IMR-90 (cell line): ENCODE measurements at regions not wholly inside any gene's neighbourhood (a gene's known extent, or its start where the extent isn't known, plus 50 kb on each side); places are given as distances from the start of the nearest gene placed in this dataset.

Experiments
- ATAC-seq: fragments of 200-7000 bp; cut with Tn5 transposase; 2 replicates; pipeline ENCODE4 v1.9.1; 2020; ENCODE audit warnings: low read depth, mild to moderate bottlenecking, moderate library complexity
- BruUV-seq: library from RNA; stranded (reverse); fragments of 400-500 nt; replicated peaks from 2 replicates; lab custom pipeline; 2021; lab: Mats Ljungman, UMichigan
- CTCF ChIA-PET: fragments of 300-600 bp; formaldehyde crosslinking; extraction: SDS; loops from one replicate; lab custom pipeline; 2021; ENCODE audit warnings: antibody characterized with exemption; lab: Yijun Ruan, JAX
- POLR2A ChIA-PET: fragments of 300-600 bp; sonication (Branson Sonifier 250); formaldehyde crosslinking; loops from one replicate; lab custom pipeline; 2022; ENCODE audit warnings: antibody characterized with exemption; ENCODE audit not compliant: unreplicated experiment; lab: Charles Lee
- DNase-seq: peaks from one replicate; pipeline ENCODE4 v3.0.0; 2013
- H2AFZ ChIP-seq: replicated peaks from 2 replicates; pipeline ENCODE3; 2013; ENCODE audit warnings: low read length, mild to moderate bottlenecking; ENCODE audit not compliant: poor library complexity
- H2AK5ac ChIP-seq: 2 replicates; pipeline ENCODE4 v1.6.1; 2013; ENCODE audit warnings: low read depth, low read length, inconsistent platforms
- H2AK9ac ChIP-seq: replicated peaks from 2 replicates; pipeline ENCODE3; 2013; ENCODE audit warnings: mild to moderate bottlenecking, low read depth, low read length, moderate library complexity; ENCODE audit not compliant: poor library complexity
- H2BK120ac ChIP-seq: 2 replicates; pipeline ENCODE4 v1.6.1; 2013; ENCODE audit warnings: low read depth, low read length, inconsistent platforms
- H2BK15ac ChIP-seq: 3 replicates; pipeline ENCODE4 v1.6.1; 2013; ENCODE audit warnings: low read depth, low read length, inconsistent platforms
- H2BK20ac ChIP-seq: 2 replicates; pipeline ENCODE4 v1.6.1; 2013; ENCODE audit warnings: low read depth, mild to moderate bottlenecking, inconsistent platforms, low read length, moderate library complexity
- H2BK5ac ChIP-seq: 2 replicates; pipeline ENCODE4 v1.6.1; 2013; ENCODE audit warnings: mild to moderate bottlenecking, low read depth, low read length, inconsistent platforms; ENCODE audit not compliant: poor library complexity, severe bottlenecking
- H3K14ac ChIP-seq: replicated peaks from 2 replicates; pipeline ENCODE4 v1.6.1; 2013; ENCODE audit warnings: low read depth, low read length, inconsistent platforms
- H3K18ac ChIP-seq: 2 replicates; pipeline ENCODE4 v1.6.1; 2013; ENCODE audit warnings: low read depth, low read length, control low read depth
- H3K23ac ChIP-seq: 2 replicates; pipeline ENCODE4 v1.6.1; 2013; ENCODE audit warnings: low read depth, low read length, inconsistent platforms
- H3K27ac ChIP-seq: 2 replicates; pipeline ENCODE4 v1.5.1; 2013; ENCODE audit warnings: mild to moderate bottlenecking, control low read depth, low read length; ENCODE audit not compliant: insufficient read depth
- H3K27me3 ChIP-seq: 2 replicates; pipeline ENCODE4 v1.6.1; 2013; ENCODE audit warnings: low read length; ENCODE audit not compliant: control insufficient read depth, insufficient read depth
- H3K36me3 ChIP-seq: 2 replicates; pipeline ENCODE4 v1.6.1; 2013; ENCODE audit warnings: low read length, mixed read lengths; ENCODE audit not compliant: control insufficient read depth, insufficient read depth
- H3K4ac ChIP-seq: 2 replicates; pipeline ENCODE4 v1.6.1; 2013; ENCODE audit warnings: low read depth, low read length, inconsistent platforms
- H3K4me1 ChIP-seq: 2 replicates; pipeline ENCODE4 v1.6.1; 2013; ENCODE audit warnings: low read length, mixed read lengths; ENCODE audit not compliant: control insufficient read depth, insufficient read depth
- H3K4me2 ChIP-seq: 2 replicates; pipeline ENCODE4 v1.6.1; 2013; ENCODE audit warnings: low read depth, mild to moderate bottlenecking, control low read depth, low read length, moderate library complexity
- H3K4me3 ChIP-seq: 2 replicates; pipeline ENCODE4 v1.5.1; 2013; ENCODE audit warnings: low read depth, mild to moderate bottlenecking, control low read depth, low read length, moderate library complexity; ENCODE audit not compliant: insufficient read depth
- H3K56ac ChIP-seq: 2 replicates; pipeline ENCODE4 v1.6.1; 2013; ENCODE audit warnings: low read length, inconsistent platforms; ENCODE audit not compliant: insufficient read depth; ENCODE audit errors: extremely low read depth
- H3K79me1 ChIP-seq, 2 experiments: 2 replicates each; pipeline ENCODE4 v1.6.1; 2013; ENCODE audit warnings: low read length in 2 of 2, inconsistent platforms in 1 of 2, low read depth in 1 of 2
- H3K9ac ChIP-seq: 2 replicates; pipeline ENCODE4 v1.6.1; 2013; ENCODE audit warnings: low read depth, low read length, control low read depth
- H3K9me1 ChIP-seq: 2 replicates; pipeline ENCODE4 v1.6.1; 2013; ENCODE audit warnings: low read length, inconsistent platforms; ENCODE audit not compliant: insufficient read depth
- H3K9me3 ChIP-seq: 2 replicates; pipeline ENCODE4 v1.6.1; 2013; ENCODE audit warnings: low read length; ENCODE audit not compliant: control insufficient read depth, insufficient read depth
- H4K20me1 ChIP-seq: 2 replicates; pipeline ENCODE4 v1.6.1; 2013; ENCODE audit warnings: low read length, inconsistent platforms; ENCODE audit not compliant: insufficient read depth
- H4K5ac ChIP-seq: 2 replicates; pipeline ENCODE4 v1.6.1; 2013; ENCODE audit warnings: mild to moderate bottlenecking, low read depth, low read length, control low read depth
- H4K8ac ChIP-seq, 2 experiments: 2 replicates each; pipeline ENCODE4 v1.6.1; 2013; ENCODE audit warnings: low read depth in 2 of 2, low read length in 2 of 2, control low read depth in 1 of 2, inconsistent platforms in 1 of 2
- H4K91ac ChIP-seq: 2 replicates; pipeline ENCODE4 v1.6.1; 2013; ENCODE audit warnings: low read depth, low read length, inconsistent platforms; ENCODE audit not compliant: insufficient read depth
- CEBPB ChIP-seq: IDR thresholded peaks from 2 replicates; pipeline ENCODE4 v1.6.1; 2012; ENCODE audit warnings: low read depth, low read length, improper control_type of control experiment
- MAFK ChIP-seq: IDR thresholded peaks from 2 replicates; pipeline ENCODE4 v1.6.1; 2012; ENCODE audit warnings: low read depth, low read length, improper control_type of control experiment
- MAZ ChIP-seq: IDR thresholded peaks from 2 replicates; pipeline ENCODE4 v1.6.1; 2012; ENCODE audit warnings: low read depth, mild to moderate bottlenecking, low read length, improper control_type of control experiment, moderate library complexity, borderline replicate concordance
- RFX5 ChIP-seq: IDR thresholded peaks from 2 replicates; pipeline ENCODE4 v1.8.0; 2012; ENCODE audit warnings: low read depth, mild to moderate bottlenecking, low read length, moderate library complexity
- SMC3 ChIP-seq: fragments of 150-350 bp; IDR thresholded peaks from 2 replicates; pipeline ENCODE4 v1.6.1; 2016; ENCODE audit warnings: low read depth, mild to moderate bottlenecking, antibody characterized with exemption, low read length, moderate library complexity
- WGBS, 2 experiments: methylation state at CpG; one replicate each; pipeline versions ENCODE4 v1.1.5 to v1.1.7; 2013; ENCODE audit warnings: missing lambda C conversion rate in 2 of 2; ENCODE audit not compliant: insufficient read length in 1 of 2; ENCODE audit errors: extremely low coverage in 2 of 2; 5-methylcytosine and 5-hydroxymethylcytosine counted together
- dilution Hi-C: fragments of 300-500 bp; cut with HindIII; formaldehyde crosslinking; loops from one replicate; pipeline ENCODE4 v1.14.3; 2018; ENCODE audit warnings: low sequenced_read_pairs; ENCODE audit not compliant: unreplicated experiment
- in situ Hi-C: fragments of 300-500 bp; cut with MboI; formaldehyde crosslinking; loops from 3 replicates; pipeline ENCODE4 v1.14.3; 2019; ENCODE audit warnings: low sequenced_read_pairs, inconsistent platforms, mixed read lengths
- intact Hi-C: fragments of 100-400 bp; cut with micrococcal nuclease; formaldehyde crosslinking; loops from 2 replicates; pipeline ENCODE4 v1.10.0; 2022

DNA sequence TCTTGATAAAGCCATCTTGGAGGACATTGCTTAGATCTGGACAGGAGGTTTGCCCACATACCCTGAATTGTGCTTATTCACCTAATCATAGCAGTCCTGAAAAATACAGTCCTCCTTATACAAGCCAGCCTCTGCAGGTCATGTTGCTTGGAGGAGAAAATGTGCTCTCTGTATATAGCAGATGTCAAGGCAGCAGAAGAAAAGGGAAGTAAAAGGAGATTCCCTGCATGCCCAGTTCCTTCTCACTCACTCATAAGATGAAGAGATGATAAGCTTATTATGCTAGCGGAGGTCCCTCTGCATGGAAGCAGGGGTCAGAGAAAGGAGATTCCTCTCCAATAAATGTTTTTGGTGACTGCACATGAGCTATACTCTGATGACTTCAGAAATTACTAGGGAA is 458.8 kb upstream of the ZMIZ1 start:
- ATAC-seq (no peak), DNase-seq (no peak)
- dilution Hi-C loops (no loop called here), intact Hi-C loops (no loop called here), in situ Hi-C loops (no loop called here)
- Histone ChIP-seq H2AFZ (no peak overlapping the region), H3K9ac (no peak overlapping the region), H3K18ac (no peak overlapping the region), H3K9me3 (peaks cover 7% of the 10 kb centered on the region), H3K27me3 (peaks cover 35% of the 10 kb centered on the region), H4K91ac (no peak overlapping the region), H3K14ac (no peak overlapping the region), H3K4me1 (no peaks in the 10 kb centered on the region), H2AK5ac (no peak overlapping the region), H2BK120ac (no peak overlapping the region), H2AK9ac (no peak overlapping the region), H3K4ac (no peak overlapping the region), H3K4me2 (no peak overlapping the region), H4K8ac (no peak overlapping the region), H2BK20ac (no peak overlapping the region), H3K79me1 (no peaks in the 10 kb centered on the region), H2BK5ac (no peak overlapping the region), H4K5ac (no peak overlapping the region), H3K23ac (no peak overlapping the region), H3K9me1 (no peaks in the 10 kb centered on the region), H3K56ac (no peak overlapping the region), H4K20me1 (no peaks in the 10 kb centered on the region), H3K27ac (no peak overlapping the region), H2BK15ac (no peak overlapping the region), H3K36me3 (no peaks in the 10 kb centered on the region), H3K4me3 (no peak overlapping the region)
- CTCF ChIA-PET: no interaction called here
- POLR2A ChIA-PET: no interaction called here
- TF ChIP-seq MAFK (no peak), SMC3 (no peak), MAZ (no peak), CEBPB (no peak), RFX5 (no peak)
- no CpG with 5 or more reads among the region's 1 CpG for WGBS, 2 experiments
- no TSS peak for BruUV-seq
